IgD-negative memory B cell (primary cell): ENCODE measurements at regions not wholly inside any gene's neighbourhood (a gene's known extent, or its start where the extent isn't known, plus 50 kb on each side); places are given as distances from the start of the nearest gene placed in this dataset.

Experiments used
- H3K27ac Mint-ChIP-seq, 3 donors: one replicate each; pipeline ENCODE4 v1.8.0; 2020 to 2022; ENCODE audit warnings: mild to moderate bottlenecking in 3 of 3, mixed read lengths in 3 of 3, moderate library complexity in 1 of 3
- H3K27me3 Mint-ChIP-seq: one replicate; pipeline ENCODE4 v1.8.0; 2021; ENCODE audit warnings: mixed read lengths
- H3K36me3 Mint-ChIP-seq: one replicate; pipeline ENCODE4 v1.8.0; 2020; ENCODE audit warnings: mild to moderate bottlenecking, mixed read lengths
- H3K4me1 Mint-ChIP-seq, 3 donors: one replicate each; pipeline ENCODE4 v1.8.0; 2020 to 2022; ENCODE audit warnings: mixed read lengths in 3 of 3, mild to moderate bottlenecking in 1 of 3
- H3K4me3 Mint-ChIP-seq, 4 donors: one replicate each; pipeline ENCODE4 v1.8.0; 2020 to 2022; ENCODE audit warnings: mild to moderate bottlenecking in 4 of 4, mixed read lengths in 4 of 4, moderate library complexity in 3 of 4
- H3K9me3 Mint-ChIP-seq, 3 donors: one replicate each; pipeline ENCODE4 v1.8.0; 2020 to 2021; ENCODE audit warnings: mixed read lengths in 3 of 3, mild to moderate bottlenecking in 1 of 3

GRCh38 chr20:53743607-53744260 lies 150.1 kb upstream of the ZNF217 start:
- peak overlapping the region in 1 of 4 donors; percentile 10 for H3K4me3 Mint-ChIP-seq
- no peaks in the 10 kb centered on the region for H3K36me3 Mint-ChIP-seq
- no peaks in the 10 kb centered on the region for H3K9me3 Mint-ChIP-seq
- peaks cover 28 to 36% (median 32%) of the 10 kb centered on the region in 3 donors for H3K4me1 Mint-ChIP-seq
- H3K27me3 Mint-ChIP-seq: peaks cover 1% of the 10 kb centered on the region
- H3K27ac Mint-ChIP-seq: no peak overlapping the region

DNA sequence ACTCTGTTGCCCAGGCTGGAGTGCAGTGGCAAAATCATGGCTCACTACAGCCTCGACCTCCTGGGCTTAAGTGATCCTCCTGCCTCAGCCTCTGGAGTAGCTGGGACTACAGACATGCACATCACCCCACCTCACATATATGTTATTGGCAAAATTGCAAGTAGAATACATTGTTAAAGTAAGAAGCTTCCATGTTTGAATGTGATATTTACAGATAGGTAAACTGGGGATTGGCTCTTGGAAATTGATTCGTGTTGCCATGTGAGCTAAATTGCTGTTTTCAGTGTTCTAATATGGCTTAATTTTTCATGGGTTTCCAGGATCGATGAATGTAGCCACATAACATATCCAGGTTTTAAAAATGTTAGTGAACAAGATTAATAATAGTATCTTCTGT lies 149.0 kb upstream of the ZNF217 start:
- Mint-ChIP-seq H3K27ac (peak overlapping the region in 1 of 3 donors; percentile 61), H3K4me3 (no peak overlapping the region), H3K4me1 (peaks cover 29 to 42% (median 37%) of the 10 kb centered on the region in 3 donors), H3K36me3 (no peaks in the 10 kb centered on the region), H3K9me3 (no peaks in the 10 kb centered on the region), H3K27me3 (peaks cover 1% of the 10 kb centered on the region)

DNA sequence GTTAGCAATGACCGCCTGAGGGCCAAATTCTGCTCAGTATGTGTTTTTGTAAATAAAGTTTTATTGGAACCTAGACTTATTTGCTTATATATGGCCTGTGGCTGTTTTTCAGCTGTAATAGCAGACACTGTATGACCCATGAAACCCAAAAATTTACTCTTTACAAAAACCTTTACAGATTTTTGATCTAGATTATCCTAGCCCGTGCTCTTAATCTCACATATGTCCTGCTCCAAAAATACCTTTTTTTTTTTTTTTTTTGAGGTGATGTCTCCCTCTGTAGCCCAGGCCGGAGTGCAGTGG lies 148.0 kb upstream of the ZNF217 start:
- no peaks in the 10 kb centered on the region for H3K36me3 Mint-ChIP-seq
- peaks cover 1% of the 10 kb centered on the region for H3K27me3 Mint-ChIP-seq
- peak overlapping the region in 1 of 4 donors; percentile 65 for H3K4me3 Mint-ChIP-seq
- peaks cover 39 to 52% (median 47%) of the 10 kb centered on the region in 3 donors for H3K4me1 Mint-ChIP-seq
- H3K27ac Mint-ChIP-seq: peak overlapping the region in 1 of 3 donors; percentile 89
- no peaks in the 10 kb centered on the region for H3K9me3 Mint-ChIP-seq

GRCh38 chr20:53739799-53740785 lies 146.5 kb upstream of the ZNF217 start:
- Mint-ChIP-seq H3K27ac (peak overlapping the region; percentile 81 to 96 (median 89)), H3K4me3 (peak overlapping the region; percentile 78 to 94 (median 83)), H3K9me3 (no peaks in the 10 kb centered on the region), H3K36me3 (no peaks in the 10 kb centered on the region), H3K27me3 (peaks cover 1% of the 10 kb centered on the region), H3K4me1 (peaks cover 49 to 63% (median 61%) of the 10 kb centered on the region in 3 donors)

GRCh38 chr20:53738945-53739798 lies 145.5 kb upstream of the ZNF217 start:
- Mint-ChIP-seq H3K27me3 (peaks cover 1% of the 10 kb centered on the region), H3K36me3 (no peaks in the 10 kb centered on the region), H3K27ac (peak overlapping the region; percentile 81 to 96 (median 89)), H3K4me3 (peak overlapping the region; percentile 78 to 94 (median 83)), H3K9me3 (no peaks in the 10 kb centered on the region), H3K4me1 (peaks cover 49 to 63% (median 61%) of the 10 kb centered on the region in 3 donors)

- Mint-ChIP-seq H3K36me3 (no peaks in the 10 kb centered on the region), H3K27me3 (peaks cover 1% of the 10 kb centered on the region), H3K27ac (peak overlapping the region; percentile 81 to 96 (median 95)), H3K9me3 (no peaks in the 10 kb centered on the region), H3K4me1 (peaks cover 46 to 63% (median 63%) of the 10 kb centered on the region in 3 donors), H3K4me3 (peak overlapping the region; percentile 47 to 94 (median 83))
These were observed 144.7 kb upstream of the ZNF217 start for GRCh38 chr20:53738039-53738944.

GRCh38 chr20:53737396-53738038 lies 143.9 kb upstream of the ZNF217 start:
- H3K9me3 Mint-ChIP-seq: peaks cover 0 to 3% (median 0%) of the 10 kb centered on the region in 3 donors
- peak overlapping the region; percentile 81 to 96 (median 95) for H3K27ac Mint-ChIP-seq
- H3K4me3 Mint-ChIP-seq: peak overlapping the region; percentile 36 to 89 (median 70)
- H3K4me1 Mint-ChIP-seq: peaks cover 46 to 67% (median 60%) of the 10 kb centered on the region in 3 donors
- peaks cover 1% of the 10 kb centered on the region for H3K27me3 Mint-ChIP-seq
- H3K36me3 Mint-ChIP-seq: no peaks in the 10 kb centered on the region

- peaks cover 1% of the 10 kb centered on the region for H3K27me3 Mint-ChIP-seq
- peak overlapping the region; percentile 36 to 89 (median 70) for H3K4me3 Mint-ChIP-seq
- H3K27ac Mint-ChIP-seq: peak overlapping the region; percentile 81 to 96 (median 95)
- H3K4me1 Mint-ChIP-seq: peaks cover 46 to 67% (median 60%) of the 10 kb centered on the region in 3 donors
- no peaks in the 10 kb centered on the region for H3K36me3 Mint-ChIP-seq
- H3K9me3 Mint-ChIP-seq: peaks cover 0 to 3% (median 0%) of the 10 kb centered on the region in 3 donors
These were observed 143.2 kb upstream of the ZNF217 start for GRCh38 chr20:53736757-53737395.

DNA sequence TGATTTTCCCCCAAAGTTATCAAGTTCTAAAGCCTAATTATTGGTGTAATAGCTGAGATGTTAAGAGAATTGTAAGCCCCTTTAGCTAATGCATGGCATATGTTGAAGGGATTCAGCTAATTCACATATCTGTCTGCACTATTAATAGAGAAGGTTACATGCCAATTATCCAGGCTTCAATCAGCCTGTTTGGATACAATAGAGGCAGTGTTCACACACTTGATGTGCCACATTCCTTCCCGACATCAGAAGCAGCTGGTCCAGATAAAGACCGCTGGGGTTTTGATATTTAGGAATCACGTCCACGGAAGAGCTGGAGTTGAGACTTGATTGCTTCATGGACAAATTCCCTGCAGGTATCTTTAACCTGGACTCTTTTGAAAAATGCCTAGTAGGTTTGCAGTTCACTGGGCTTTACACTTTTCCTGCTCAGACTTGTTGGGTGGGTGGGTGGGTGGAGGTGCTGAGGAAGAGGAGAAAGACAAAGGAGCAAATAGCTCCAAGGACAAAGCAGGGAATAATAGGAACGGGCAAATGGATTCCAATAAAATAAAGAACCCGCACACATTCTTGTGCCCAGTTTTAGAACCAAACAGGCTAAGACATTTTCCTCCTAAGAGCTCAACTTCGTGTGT lies 142.6 kb upstream of the ZNF217 start:
- Mint-ChIP-seq H3K9me3 (peaks cover 0 to 3% (median 0%) of the 10 kb centered on the region in 3 donors), H3K4me3 (peak overlapping the region in 3 of 4 donors; percentile 36 to 89 (median 81)), H3K4me1 (peaks cover 43 to 62% (median 57%) of the 10 kb centered on the region in 3 donors), H3K27ac (peak overlapping the region; percentile 81 to 96 (median 95)), H3K36me3 (no peaks in the 10 kb centered on the region), H3K27me3 (peaks cover 1% of the 10 kb centered on the region)

GRCh38 chr20:53735536-53736050 lies 142.0 kb upstream of the ZNF217 start:
- Mint-ChIP-seq H3K9me3 (peaks cover 0 to 3% (median 0%) of the 10 kb centered on the region in 3 donors), H3K36me3 (no peaks in the 10 kb centered on the region), H3K27ac (peak overlapping the region; percentile 77 to 95 (median 81)), H3K4me1 (peaks cover 41 to 59% (median 50%) of the 10 kb centered on the region in 3 donors), H3K27me3 (peaks cover 1% of the 10 kb centered on the region), H3K4me3 (peak overlapping the region in 2 of 4 donors; percentile 2 to 8)

- peaks cover 39 to 54% (median 45%) of the 10 kb centered on the region in 3 donors for H3K4me1 Mint-ChIP-seq
- no peaks in the 10 kb centered on the region for H3K27me3 Mint-ChIP-seq
- peaks cover 0 to 3% (median 0%) of the 10 kb centered on the region in 3 donors for H3K9me3 Mint-ChIP-seq
- peak overlapping the region in 1 of 3 donors; percentile 41 for H3K27ac Mint-ChIP-seq
- H3K4me3 Mint-ChIP-seq: no peak overlapping the region
- H3K36me3 Mint-ChIP-seq: no peaks in the 10 kb centered on the region
These were observed 140.5 kb upstream of the ZNF217 start for GRCh38 chr20:53734006-53734688.

DNA sequence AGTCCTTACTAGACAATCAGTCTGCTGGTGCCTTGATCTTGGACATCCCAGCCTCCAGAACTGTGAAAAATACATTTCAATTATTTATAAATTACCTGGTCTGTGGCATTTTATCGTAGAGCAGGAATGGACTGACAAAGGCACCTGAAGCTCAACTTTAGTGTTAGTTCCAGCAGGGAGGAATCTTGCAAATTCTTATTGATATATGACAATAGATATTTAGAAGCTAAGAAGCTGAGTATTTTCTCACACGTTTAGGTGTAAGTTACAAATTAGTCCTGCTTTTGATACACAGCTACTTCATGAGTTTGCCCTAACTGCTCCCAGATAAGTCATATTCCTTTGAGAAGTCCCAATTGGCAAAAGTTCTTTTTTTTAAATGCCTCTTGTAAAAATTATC lies 138.0 kb upstream of the ZNF217 start:
- peaks cover 26 to 32% (median 29%) of the 10 kb centered on the region in 3 donors for H3K4me1 Mint-ChIP-seq
- no peaks in the 10 kb centered on the region for H3K36me3 Mint-ChIP-seq
- peaks cover 0 to 3% (median 0%) of the 10 kb centered on the region in 3 donors for H3K9me3 Mint-ChIP-seq
- no peak overlapping the region for H3K4me3 Mint-ChIP-seq
- H3K27ac Mint-ChIP-seq: peak overlapping the region in 1 of 3 donors; percentile 36
- no peaks in the 10 kb centered on the region for H3K27me3 Mint-ChIP-seq
